ENCODE measurements at regions not wholly inside any gene's neighbourhood (a gene's known extent, or its start where the extent isn't known, plus 50 kb on each side); places are given as distances from the start of the nearest gene placed in this dataset.

DNA sequence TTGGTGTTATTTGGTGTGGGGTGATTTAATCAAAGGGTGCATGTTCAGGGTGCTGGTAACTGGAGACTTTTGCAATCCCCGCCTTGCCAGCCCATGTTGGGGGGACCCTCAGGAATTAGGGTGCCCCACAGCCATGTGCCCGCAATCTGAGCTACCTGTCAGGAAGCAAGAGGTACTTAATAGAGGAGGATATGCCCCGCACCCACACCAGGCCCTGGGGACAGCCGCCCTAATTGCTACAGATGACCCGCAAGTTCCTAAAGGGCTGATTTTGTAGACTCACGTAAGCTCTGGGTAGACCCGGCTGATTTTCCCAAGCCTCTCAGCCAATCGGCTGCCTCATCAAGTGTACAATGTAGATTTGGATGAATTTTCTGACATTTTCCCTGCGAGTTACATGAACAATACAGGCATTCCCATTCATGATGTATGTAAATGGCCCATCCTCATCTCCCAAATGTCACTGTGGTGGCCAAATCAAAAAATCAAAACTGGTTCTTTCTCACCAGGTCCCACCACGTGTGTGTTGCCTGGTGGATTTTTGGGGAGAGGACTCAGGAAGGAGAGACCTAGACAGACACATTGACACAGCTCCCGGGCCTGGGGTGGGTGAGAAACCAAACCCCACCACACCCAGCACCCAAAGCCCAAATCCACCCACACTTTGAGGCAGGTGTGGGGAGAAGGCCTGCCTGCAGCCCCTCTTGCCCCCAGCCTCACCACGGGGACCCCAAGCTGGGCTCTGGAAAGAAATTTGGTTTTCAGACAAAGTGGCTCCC is 119.2 kb upstream of the SPACA7 start:
- TF ChIP-seq, protein P1, sequence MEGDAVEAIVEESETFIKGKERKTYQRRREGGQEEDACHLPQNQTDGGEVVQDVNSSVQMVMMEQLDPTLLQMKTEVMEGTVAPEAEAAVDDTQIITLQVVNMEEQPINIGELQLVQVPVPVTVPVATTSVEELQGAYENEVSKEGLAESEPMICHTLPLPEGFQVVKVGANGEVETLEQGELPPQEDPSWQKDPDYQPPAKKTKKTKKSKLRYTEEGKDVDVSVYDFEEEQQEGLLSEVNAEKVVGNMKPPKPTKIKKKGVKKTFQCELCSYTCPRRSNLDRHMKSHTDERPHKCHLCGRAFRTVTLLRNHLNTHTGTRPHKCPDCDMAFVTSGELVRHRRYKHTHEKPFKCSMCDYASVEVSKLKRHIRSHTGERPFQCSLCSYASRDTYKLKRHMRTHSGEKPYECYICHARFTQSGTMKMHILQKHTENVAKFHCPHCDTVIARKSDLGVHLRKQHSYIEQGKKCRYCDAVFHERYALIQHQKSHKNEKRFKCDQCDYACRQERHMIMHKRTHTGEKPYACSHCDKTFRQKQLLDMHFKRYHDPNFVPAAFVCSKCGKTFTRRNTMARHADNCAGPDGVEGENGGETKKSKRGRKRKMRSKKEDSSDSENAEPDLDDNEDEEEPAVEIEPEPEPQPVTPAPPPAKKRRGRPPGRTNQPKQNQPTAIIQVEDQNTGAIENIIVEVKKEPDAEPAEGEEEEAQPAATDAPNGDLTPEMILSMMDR (IDR thresholded peaks at IDR 0.05; ENCODE audit: poor library complexity): no peak
- no peak for TF ChIP-seq EZH2phosphoT487 (IDR thresholded peaks at IDR 0.05; ENCODE audit: low read depth, severe bottlenecking, unreplicated experiment)
